ENCODE measurements at regions not wholly inside any gene's neighbourhood (a gene's known extent, or its start where the extent isn't known, plus 50 kb on each side); places are given as distances from the start of the nearest gene placed in this dataset.

DNA sequence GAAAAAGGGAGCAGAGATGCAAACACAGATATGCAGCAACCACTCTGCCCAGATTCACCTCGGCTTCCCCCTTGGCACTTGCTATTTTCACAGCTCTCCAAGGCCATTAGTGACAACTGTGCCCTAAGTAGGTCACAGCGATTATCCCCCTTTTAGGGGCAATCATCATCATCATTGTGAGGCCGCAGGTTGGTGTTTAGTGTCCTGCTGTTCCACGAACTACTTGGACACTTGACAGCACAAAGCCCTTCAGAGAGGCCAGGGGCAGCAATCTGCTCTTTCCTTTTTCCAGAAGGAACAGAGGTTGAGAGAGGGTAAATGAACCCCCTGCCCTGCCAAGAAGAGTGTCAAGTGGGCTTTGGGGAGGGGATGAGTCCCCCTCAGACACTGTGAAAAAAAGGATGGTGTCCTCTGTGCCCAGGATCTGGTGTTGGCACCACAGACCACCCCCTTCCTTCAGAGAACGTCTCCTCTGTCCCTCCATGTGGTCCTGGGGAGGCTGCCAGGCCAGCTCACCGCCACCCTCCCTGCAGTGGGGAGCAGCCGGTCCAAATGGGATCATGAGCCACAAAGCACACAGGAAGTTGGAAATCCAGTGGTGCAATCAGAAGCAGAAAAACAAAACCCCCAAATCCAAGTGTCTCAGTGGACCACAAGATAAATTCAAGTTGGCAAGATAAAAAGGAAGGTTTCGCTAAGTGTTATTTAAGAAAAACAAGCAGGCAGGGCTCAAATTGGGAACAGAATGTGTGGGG is 78.4 kb upstream of the MED9 start:
- DNase-seq, result no peak

GRCh38 chr17:17398943-17399926 is 77.6 kb upstream of the MED9 start:
- no peak for DNase-seq

GRCh38 chr17:17400070-17400469 is 76.7 kb upstream of the MED9 start:
- no peak for DNase-seq

- no peak for DNase-seq
Observed at GRCh38 chr17:17400566-17401184, 76.1 kb upstream of the MED9 start.

DNA sequence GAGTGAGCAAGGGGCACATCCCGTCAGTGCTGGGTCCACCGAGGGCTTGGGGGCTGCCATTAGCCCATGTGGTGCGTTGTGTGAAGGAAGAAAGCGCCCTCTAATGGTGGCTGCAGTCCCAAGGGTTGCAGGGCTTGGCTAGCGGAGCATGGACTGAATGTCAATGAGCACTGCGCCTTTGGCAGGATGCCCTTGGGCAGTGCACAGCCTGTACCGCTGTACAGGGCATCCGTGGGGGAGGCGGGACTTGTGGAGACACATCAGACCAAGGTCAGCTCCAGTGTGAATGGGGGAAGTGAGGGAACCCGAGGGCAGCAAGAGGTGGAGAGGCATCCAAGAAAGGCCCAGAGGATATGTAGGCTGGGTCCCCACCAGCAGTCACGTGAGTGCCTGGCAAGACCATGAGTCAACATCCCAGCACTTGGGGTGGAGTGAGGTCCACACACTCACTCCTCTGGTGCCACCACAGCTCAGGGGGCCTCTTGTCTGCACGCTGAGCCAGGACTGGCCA is 75.5 kb upstream of the MED9 start:
- no peak for DNase-seq

GRCh38 chr17:17402558-17402957 is 74.2 kb upstream of the MED9 start:
- DNase-seq, result no peak

DNA sequence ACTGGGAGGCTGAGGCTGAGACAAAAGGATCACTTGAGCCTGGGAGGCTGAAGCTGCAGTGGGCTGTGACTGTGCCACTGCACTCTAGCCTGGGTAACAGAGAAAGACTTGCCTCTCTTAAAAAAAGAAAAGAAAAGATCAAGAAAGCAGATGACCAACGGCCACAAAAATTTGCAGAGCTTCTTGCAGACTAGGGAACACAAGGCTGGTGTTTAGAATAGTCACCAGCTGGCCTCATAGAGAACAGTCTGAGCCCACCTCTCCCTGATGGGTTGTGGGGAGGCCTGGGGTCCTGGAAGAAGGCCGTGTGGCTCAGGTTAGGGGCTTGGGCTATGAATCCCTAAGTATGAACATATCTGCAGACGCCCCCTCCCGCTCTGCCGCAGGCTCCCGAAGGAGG is 73.7 kb upstream of the MED9 start:
- DNase-seq, result no peak

DNA sequence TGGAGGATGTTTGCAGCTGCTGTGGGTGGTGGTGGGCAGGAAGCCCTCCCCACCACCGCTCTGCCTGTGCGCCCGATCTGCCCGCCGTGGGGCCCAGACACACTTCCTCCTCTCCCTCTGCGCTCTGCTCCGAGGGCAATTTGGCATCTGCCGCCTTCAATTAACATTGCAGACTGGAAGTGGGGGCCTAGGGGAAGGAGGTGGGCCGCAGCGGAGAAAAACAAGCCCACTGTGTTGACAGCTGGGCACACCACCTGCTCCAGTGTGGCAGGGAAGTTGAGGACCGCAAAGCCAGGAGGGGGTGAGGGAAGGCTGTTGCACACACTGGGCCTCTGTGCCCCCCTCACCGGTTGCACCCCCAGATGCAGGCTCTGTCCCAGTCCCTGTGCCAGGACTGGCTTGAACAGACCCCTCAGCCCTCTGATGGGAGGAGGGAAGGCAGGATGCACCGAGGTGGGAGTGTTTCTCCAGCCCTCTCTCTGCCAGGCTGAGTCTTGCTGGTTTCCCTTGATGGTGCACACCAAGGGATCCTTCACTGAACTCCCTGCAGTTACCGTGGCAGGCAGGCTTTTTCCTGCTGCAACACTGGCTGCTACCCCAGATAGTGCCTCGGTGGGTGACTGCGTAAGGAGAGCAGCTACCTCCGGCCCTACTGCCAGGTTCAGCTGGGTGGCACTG is 72.8 kb upstream of the MED9 start:
- DNase-seq, result no peak

DNA sequence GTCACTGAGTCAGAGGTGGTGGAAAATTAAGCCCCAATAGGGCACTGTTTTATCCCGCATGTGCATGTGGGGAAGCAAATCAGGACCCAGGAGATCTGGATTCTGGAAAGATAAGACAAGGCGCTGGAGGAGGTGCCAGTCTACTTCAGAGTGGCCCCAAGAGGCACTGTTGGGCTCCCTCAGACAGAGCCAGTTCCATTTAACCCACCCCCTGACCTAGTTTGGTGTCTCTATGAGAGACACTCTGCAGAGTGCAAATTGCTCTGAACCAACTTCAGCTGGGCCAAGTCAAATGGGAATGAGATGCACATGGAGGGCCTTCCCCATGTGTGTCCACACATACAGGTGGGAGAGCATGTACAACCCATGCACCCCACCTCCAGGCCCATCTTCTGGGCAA is 71.1 kb upstream of the MED9 start:
- no peak for DNase-seq

- no peak for DNase-seq
Observed at GRCh38 chr17:17406225-17406624, 70.6 kb upstream of the MED9 start.

DNA sequence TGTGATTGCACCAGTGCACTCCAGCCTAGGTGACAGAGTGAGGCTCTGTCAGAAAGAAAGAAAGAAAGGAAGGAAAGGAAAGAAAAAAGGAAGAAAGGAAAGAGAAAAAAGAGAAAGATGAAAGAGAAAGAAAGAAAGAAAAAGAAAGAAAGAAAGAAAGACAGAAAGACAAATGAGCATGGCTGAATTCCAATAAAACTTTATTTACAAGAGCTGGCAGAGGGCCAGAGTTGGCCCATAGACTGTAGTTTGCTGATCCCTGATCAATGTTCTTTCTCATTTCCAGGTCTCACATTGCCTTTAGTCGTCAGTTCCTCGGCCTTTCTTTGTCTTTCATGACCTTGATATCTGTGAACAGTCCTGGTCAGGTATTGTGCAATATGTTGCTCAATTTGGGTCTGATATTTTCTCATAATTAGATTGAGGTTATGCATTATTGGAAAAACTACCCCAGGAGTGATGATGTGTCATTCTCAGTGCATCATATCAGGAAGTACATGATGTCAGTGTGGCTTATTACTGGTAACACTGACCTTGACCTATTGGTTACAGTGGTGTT is 68.5 kb upstream of the MED9 start:
- DNase-seq, result no peak

- DNase-seq, result no peak
Observed at GRCh38 chr17:17410357-17410756, 66.4 kb upstream of the MED9 start.

DNA sequence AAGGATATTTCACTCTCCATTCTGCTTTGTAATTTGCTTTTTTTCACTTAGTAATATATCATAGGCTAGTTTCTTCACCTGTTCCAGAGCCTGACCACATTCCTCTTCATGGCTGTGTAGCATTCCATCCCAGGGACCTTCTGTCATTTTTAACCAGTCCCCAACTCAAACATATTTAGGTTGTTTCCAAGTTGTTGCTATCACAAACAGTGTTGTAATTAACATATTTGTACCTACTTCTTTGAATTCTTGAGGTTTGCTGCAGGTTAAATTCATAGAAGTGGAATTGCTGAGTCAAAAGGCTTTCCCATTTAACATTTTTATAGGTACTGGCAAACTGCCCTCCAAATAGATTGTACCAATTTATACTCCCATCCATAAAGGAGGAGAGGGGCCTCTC is 65.1 kb upstream of the MED9 start:
- no peak for DNase-seq

DNA sequence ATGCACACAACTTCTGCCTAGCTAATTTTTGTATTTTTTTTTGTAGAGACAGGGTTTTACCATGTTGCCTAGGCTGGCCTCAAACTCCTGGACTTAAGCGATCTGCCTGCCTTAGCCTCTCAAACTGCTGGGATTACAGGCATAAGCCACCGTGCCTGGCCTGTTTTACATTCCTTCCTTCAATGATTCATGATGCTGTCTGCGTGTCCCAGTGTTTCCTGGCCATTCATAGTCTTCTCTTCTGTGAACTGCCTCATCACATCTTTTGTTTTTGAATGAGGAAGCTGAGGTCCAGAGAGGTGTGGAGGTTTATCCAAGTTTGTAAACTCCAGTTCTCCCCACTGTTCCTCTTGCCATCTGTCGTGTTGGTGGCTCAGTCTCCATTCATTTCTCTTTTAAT is 64.5 kb upstream of the MED9 start:
- no peak for DNase-seq

- DNase-seq, result peak; percentile 4 to 20
Observed at GRCh38 chr17:17413215-17413792, 63.5 kb upstream of the MED9 start.

DNA sequence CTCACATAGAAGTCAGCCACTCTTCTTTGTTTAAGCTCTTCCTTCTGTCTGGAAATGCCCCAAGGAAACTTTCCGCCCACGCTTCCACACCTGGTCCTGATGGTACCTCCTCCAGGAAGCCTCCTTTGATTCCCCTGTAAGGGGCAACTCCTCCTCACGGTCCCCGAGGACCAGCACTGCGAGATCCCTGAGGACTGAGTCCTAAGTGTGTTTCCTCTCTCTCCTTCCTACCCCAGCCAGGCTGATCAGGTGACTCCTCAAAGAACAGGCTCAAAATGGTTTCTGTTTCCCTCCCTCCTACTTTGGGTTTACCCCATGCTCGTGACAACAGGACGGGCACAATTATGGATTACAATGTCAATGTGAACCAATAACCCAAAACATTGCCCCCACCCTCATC is 63.0 kb upstream of the MED9 start:
- no peak for DNase-seq

- no peak for DNase-seq
Observed at GRCh38 chr17:17414341-17414805, 62.4 kb upstream of the MED9 start.

DNA sequence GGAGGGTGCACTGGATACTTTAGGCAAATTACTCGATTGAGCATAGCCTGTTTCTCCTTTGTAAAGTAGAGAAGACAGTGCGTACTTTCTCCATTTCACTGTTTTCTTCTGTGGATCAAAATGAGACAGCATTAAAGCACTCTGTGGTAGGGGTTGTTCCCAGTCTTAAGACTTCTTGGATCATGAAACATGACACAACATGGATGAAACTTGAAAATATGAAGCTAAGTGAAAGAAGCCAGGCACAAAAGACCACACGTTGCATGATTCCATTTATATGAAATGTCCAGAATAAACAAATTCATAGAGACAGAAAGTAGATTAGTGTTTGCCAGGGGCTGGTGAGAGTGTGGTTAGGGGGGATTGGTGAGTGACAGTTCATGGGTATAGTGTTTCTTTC is 61.8 kb upstream of the MED9 start:
- no peak for DNase-seq

GRCh38 chr17:17416007-17416399 is 60.8 kb upstream of the MED9 start:
- DNase-seq, result peak in 1 of 2 experiments; percentile 11

- no peak for DNase-seq
Observed at GRCh38 chr17:17416400-17417360, 60.1 kb upstream of the MED9 start.

DNA sequence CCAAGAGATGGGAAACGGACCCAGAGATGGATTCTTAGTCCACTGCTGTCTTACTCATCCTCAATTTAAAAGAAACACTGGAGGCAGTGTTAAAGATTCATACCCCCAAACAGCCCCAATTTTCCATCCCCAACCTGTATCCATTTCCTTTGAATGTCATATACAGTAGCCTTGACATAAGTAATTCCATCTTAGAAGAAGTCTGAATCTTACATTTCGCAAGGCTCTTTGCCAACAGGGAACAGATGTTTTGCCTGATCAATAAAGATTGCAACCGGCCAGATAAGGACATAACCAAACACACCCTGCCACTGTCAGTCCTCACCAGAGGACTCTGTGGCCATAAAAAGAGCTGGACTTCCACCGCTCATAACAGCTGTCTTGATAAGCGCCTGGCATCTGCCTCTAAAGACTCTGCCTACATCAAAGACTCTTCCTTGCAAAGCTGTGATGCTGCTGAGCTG is 59.0 kb upstream of the MED9 start:
- no peak for DNase-seq

All from NCI-H526 (cell line).